Choroid plexus epithelial cell (primary cell): ENCODE measurements at regions not wholly inside any gene's neighbourhood (a gene's known extent, or its start where the extent isn't known, plus 50 kb on each side); places are given as distances from the start of the nearest gene placed in this dataset.
A peak's percentile ranks its signal among the peaks of the same experiment; 100 is the strongest.

ENCODE experiments used
- DNase-seq: peaks from one replicate; pipeline ENCODE4 v3.0.0-alpha.2; 2010; ENCODE audit warnings: low read depth
- H3K4me3 ChIP-seq: 2 replicates; pipeline ENCODE4 v1.5.1; 2011; ENCODE audit warnings: low read depth, mild to moderate bottlenecking, control low read depth, low read length, moderate library complexity
- TF ChIP-seq, protein P1 (sequence below): conservative IDR thresholded peaks from 2 replicates; pipeline ENCODE4 v1.5.1; 2011; ENCODE audit warnings: low read depth, mild to moderate bottlenecking, control low read depth, inconsistent platforms, low read length, moderate library complexity

- H3K4me3 ChIP-seq: no peak overlapping the region
- TF ChIP-seq, protein P1, sequence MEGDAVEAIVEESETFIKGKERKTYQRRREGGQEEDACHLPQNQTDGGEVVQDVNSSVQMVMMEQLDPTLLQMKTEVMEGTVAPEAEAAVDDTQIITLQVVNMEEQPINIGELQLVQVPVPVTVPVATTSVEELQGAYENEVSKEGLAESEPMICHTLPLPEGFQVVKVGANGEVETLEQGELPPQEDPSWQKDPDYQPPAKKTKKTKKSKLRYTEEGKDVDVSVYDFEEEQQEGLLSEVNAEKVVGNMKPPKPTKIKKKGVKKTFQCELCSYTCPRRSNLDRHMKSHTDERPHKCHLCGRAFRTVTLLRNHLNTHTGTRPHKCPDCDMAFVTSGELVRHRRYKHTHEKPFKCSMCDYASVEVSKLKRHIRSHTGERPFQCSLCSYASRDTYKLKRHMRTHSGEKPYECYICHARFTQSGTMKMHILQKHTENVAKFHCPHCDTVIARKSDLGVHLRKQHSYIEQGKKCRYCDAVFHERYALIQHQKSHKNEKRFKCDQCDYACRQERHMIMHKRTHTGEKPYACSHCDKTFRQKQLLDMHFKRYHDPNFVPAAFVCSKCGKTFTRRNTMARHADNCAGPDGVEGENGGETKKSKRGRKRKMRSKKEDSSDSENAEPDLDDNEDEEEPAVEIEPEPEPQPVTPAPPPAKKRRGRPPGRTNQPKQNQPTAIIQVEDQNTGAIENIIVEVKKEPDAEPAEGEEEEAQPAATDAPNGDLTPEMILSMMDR: no peak
- DNase-seq: peak; percentile 90
Observed at GRCh38 chr12:107400686-107401447, 284.7 kb upstream of the PWP1 start.

DNA sequence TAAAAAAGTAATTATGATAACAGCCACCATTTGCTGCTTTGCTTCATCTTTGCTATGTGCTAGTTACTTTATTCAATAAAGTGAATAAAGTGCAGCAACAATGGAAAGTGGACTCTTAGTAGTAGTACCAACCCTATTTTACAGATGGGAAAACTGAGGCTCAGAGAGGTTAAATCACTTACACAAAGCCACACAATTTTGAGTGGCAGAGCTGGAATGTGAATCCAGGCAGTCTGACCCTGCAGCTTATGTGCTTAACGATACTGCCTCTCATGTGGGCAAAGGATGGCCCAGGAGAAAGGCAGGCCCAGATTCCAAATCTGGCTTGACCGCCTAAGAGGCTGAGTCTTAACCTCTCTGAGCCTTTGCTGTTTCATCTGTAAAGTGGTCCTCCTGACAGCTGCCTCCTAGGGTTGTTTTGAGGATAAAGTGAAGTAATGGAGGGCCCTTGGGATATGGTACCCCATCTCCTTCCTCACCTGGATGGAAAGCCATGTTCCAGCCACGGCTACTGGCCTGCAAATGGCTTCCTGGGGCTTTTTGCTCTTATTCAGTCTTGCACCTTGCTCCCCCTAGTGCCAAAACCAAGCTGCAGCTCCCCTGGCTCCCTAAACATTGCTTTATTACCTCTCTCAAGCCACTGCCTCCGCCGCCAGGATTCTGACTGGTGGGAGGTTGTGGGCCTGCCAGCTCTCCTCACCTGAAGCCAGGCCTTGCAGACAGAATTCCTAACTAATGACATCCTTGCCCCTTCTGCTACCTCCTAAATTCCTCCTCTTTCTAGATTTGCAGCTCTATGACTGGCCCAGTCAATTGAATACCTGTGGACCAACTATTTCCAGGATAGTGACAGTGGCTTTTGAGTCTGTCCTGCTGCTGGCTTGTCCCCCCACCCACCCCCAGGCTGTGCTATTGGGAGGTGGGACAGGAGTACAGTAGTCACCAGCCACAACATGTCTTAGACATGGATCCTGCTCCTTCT is 283.3 kb upstream of the PWP1 start:
- H3K4me3 ChIP-seq: no peak overlapping the region
- peak; percentile 88 for DNase-seq
- TF ChIP-seq, protein P1: peak; percentile 96

- TF ChIP-seq, protein P1: peak; percentile 91
- DNase-seq: peak; percentile 76
- H3K4me3 ChIP-seq: no peak overlapping the region
Observed at GRCh38 chr12:107404981-107405380, 280.6 kb upstream of the PWP1 start.

DNA sequence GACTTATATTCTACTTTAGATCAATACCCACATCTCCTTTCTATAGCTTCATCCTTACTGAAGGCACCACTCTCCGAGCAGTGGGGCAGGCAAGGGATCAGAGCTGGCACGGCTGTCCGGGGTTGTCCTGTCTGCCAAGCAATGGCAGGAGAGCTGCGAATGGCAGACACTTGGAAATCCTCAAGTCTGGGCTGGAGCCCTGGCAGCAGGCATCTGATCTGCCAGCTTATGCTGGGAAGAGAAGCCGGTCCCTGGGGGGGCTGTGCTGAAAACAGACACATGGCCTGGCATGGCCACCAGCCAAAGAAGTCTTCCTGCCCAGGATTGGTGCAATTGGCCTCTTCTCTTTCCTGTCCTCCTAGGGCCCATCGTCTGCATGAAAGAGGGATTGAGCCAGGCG is 280.2 kb upstream of the PWP1 start:
- TF ChIP-seq, protein P1: no peak
- no peak for DNase-seq
- no peak overlapping the region for H3K4me3 ChIP-seq

GRCh38 chr12:107406932-107407331 is 278.7 kb upstream of the PWP1 start:
- no peak overlapping the region for H3K4me3 ChIP-seq
- DNase-seq: no peak
- TF ChIP-seq, protein P1: no peak

- TF ChIP-seq, protein P1: no peak
- no peak overlapping the region for H3K4me3 ChIP-seq
- DNase-seq: peak; percentile 55
Observed at GRCh38 chr12:107411792-107412535, 273.6 kb upstream of the PWP1 start.
